Thoracic aorta (tissue), 2 donors: ENCODE measurements at regions not wholly inside any gene's neighbourhood (a gene's known extent, or its start where the extent isn't known, plus 50 kb on each side); places are given as distances from the start of the nearest gene placed in this dataset.
A peak's percentile ranks its signal among the peaks of the same experiment; 100 is the strongest.

Experiments used
- ATAC-seq: fragments of 150-250 bp; one replicate; pipeline ENCODE4 v1.8.0; 2017; ENCODE audit warnings: low read depth; ENCODE audit not compliant: insufficient number of reproducible peaks, low FRiP score
- DNase-seq: peaks from one replicate; pipeline ENCODE4 v3.0.0-alpha.2; 2020; ENCODE audit warnings: low spot score
- H3K27ac ChIP-seq, 2 donors: fragments of 200-600 bp; sonication (generic); 1 replicate in 1 of 2; 2 replicates in 1 of 2; pipeline ENCODE4 v1.5.1; 2016; ENCODE audit warnings: mild to moderate bottlenecking in 2 of 2, moderate library complexity in 2 of 2
- H3K27me3 ChIP-seq: fragments of 200-600 bp; sonication (generic); replicated peaks from 2 replicates; pipeline ENCODE4 v1.6.0; 2016; ENCODE audit warnings: mild to moderate bottlenecking; ENCODE audit not compliant: insufficient read depth
- H3K36me3 ChIP-seq: fragments of 200-600 bp; sonication (generic); one replicate; pipeline ENCODE4 v1.5.1; 2016
- H3K4me1 ChIP-seq, 2 donors: fragments of 200-600 bp; sonication (generic); 1 replicate in 1 of 2; 2 replicates in 1 of 2; pipeline versions ENCODE4 v1.5.1 to v1.6.0; 2016; ENCODE audit warnings: low read depth in 2 of 2, mild to moderate bottlenecking in 1 of 2; ENCODE audit not compliant: control insufficient read depth in 1 of 2
- H3K4me3 ChIP-seq: fragments of 200-600 bp; sonication (generic); 2 replicates; pipeline ENCODE4 v1.5.1; 2016; ENCODE audit warnings: mild to moderate bottlenecking
- H3K9me3 ChIP-seq: fragments of 200-600 bp; sonication (generic); 2 replicates; pipeline ENCODE4 v1.5.1; 2016
- TF ChIP-seq, protein P1 (sequence below): fragments of 200-600 bp; sonication (generic); IDR thresholded peaks from one replicate; pipeline ENCODE4 v1.5.1; 2019; ENCODE audit warnings: antibody characterized with exemption

GRCh38 chr2:12636837-12637581 is 79.7 kb upstream of the TRIB2 start:
- Histone ChIP-seq H3K4me1 (peaks cover 0 to 11% of the 10 kb centered on the region in 2 donors), H3K9me3 (no peaks in the 10 kb centered on the region), H3K36me3 (no peaks in the 10 kb centered on the region), H3K27ac (peak overlapping the region; percentile 11 to 26), H3K27me3 (no peaks in the 10 kb centered on the region), H3K4me3 (no peak overlapping the region)
- ATAC-seq: no peak
- TF ChIP-seq, protein P1, sequence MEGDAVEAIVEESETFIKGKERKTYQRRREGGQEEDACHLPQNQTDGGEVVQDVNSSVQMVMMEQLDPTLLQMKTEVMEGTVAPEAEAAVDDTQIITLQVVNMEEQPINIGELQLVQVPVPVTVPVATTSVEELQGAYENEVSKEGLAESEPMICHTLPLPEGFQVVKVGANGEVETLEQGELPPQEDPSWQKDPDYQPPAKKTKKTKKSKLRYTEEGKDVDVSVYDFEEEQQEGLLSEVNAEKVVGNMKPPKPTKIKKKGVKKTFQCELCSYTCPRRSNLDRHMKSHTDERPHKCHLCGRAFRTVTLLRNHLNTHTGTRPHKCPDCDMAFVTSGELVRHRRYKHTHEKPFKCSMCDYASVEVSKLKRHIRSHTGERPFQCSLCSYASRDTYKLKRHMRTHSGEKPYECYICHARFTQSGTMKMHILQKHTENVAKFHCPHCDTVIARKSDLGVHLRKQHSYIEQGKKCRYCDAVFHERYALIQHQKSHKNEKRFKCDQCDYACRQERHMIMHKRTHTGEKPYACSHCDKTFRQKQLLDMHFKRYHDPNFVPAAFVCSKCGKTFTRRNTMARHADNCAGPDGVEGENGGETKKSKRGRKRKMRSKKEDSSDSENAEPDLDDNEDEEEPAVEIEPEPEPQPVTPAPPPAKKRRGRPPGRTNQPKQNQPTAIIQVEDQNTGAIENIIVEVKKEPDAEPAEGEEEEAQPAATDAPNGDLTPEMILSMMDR: no peak
- DNase-seq: no peak

DNA sequence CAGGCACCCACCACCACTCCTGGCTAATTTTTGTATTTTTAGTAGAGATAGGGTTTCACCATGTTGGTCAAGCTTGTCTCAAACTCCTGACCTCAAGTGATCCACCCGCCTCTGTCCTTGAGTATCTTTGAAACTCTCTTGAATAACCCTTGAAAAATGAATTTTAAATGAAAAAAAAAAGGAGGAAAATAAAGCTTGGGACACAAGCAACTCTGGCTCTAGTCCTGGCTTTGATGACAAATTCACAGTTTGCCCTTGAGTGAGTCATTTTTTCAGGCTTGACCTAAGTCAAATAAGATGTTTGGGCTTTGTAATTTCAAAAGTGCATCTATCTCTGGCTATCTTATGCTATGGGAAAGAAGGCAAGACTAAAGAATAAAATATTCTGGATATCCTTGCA is 79.0 kb upstream of the TRIB2 start:
- Histone ChIP-seq H3K9me3 (no peaks in the 10 kb centered on the region), H3K4me1 (peaks cover 0 to 11% of the 10 kb centered on the region in 2 donors), H3K27me3 (no peaks in the 10 kb centered on the region), H3K27ac (no peak overlapping the region), H3K36me3 (no peaks in the 10 kb centered on the region), H3K4me3 (no peak overlapping the region)
- TF ChIP-seq, protein P1: no peak
- no peak for ATAC-seq
- DNase-seq: no peak

GRCh38 chr2:12641441-12641840 is 75.3 kb upstream of the TRIB2 start:
- peaks cover 0 to 11% of the 10 kb centered on the region in 2 donors for H3K4me1 ChIP-seq
- DNase-seq (no peak), ATAC-seq (no peak)
- no peaks in the 10 kb centered on the region for H3K36me3 ChIP-seq
- TF ChIP-seq, protein P1: no peak
- H3K27ac ChIP-seq: no peak overlapping the region
- H3K9me3 ChIP-seq: no peaks in the 10 kb centered on the region
- H3K27me3 ChIP-seq: no peaks in the 10 kb centered on the region
- no peak overlapping the region for H3K4me3 ChIP-seq

- H3K27ac ChIP-seq: no peak overlapping the region
- no peaks in the 10 kb centered on the region for H3K36me3 ChIP-seq
- ATAC-seq: no peak
- no peak for DNase-seq
- H3K4me3 ChIP-seq: no peak overlapping the region
- H3K9me3 ChIP-seq: no peaks in the 10 kb centered on the region
- TF ChIP-seq, protein P1: no peak
- peaks cover 0 to 2% of the 10 kb centered on the region in 2 donors for H3K4me1 ChIP-seq
- H3K27me3 ChIP-seq: no peaks in the 10 kb centered on the region
Observed at GRCh38 chr2:12642332-12642731, 74.4 kb upstream of the TRIB2 start.

GRCh38 chr2:12642859-12643258 is 73.9 kb upstream of the TRIB2 start:
- Histone ChIP-seq H3K4me3 (no peak overlapping the region), H3K27me3 (no peaks in the 10 kb centered on the region), H3K27ac (no peak overlapping the region), H3K9me3 (no peaks in the 10 kb centered on the region), H3K36me3 (no peaks in the 10 kb centered on the region), H3K4me1 (no peaks in the 10 kb centered on the region)
- ATAC-seq: no peak
- TF ChIP-seq, protein P1: no peak
- DNase-seq: no peak
